Thyroid gland (tissue), 4 donors: ENCODE measurements at regions not wholly inside any gene's neighbourhood (a gene's known extent, or its start where the extent isn't known, plus 50 kb on each side); places are given as distances from the start of the nearest gene placed in this dataset.

Experiments used
- DNase-seq, 2 donors: peaks; one replicate each; pipeline ENCODE4 v3.0.0-alpha.2; 2019
- H3K27ac ChIP-seq, 3 donors: fragments of 200-600 bp; sonication (generic); 1 replicate in 2 of 3; 2 replicates in 1 of 3; pipeline ENCODE4 v1.5.1; 2016 to 2019; ENCODE audit warnings: mild to moderate bottlenecking in 1 of 3, moderate library complexity in 1 of 3
- H3K27me3 ChIP-seq: fragments of 200-600 bp; sonication (generic); one replicate; pipeline ENCODE4 v1.5.1; 2019
- H3K36me3 ChIP-seq, 2 donors: fragments of 200-600 bp; sonication (generic); one replicate each; pipeline ENCODE4 v1.5.1; 2016 to 2019
- H3K4me1 ChIP-seq, 2 donors: fragments of 200-600 bp; sonication (generic); one replicate each; pipeline ENCODE4 v1.5.1; 2017 to 2019
- H3K4me3 ChIP-seq, 3 donors: fragments of 200-600 bp; sonication (generic); replicated peaks in 1 of 3; 1 replicate in 2 of 3; 2 replicates in 1 of 3; pipeline ENCODE4 v1.5.1; 2016; ENCODE audit warnings: mild to moderate bottlenecking in 1 of 3
- H3K9me3 ChIP-seq: fragments of 200-600 bp; sonication (generic); one replicate; pipeline ENCODE4 v1.5.1; 2017
- POLR2A ChIP-seq, 2 donors: fragments of 450-650 bp; IDR thresholded peaks; one replicate each; pipeline ENCODE4 v1.6.1; 2017; ENCODE audit warnings: antibody characterized with exemption in 2 of 2, mild to moderate bottlenecking in 2 of 2, moderate library complexity in 1 of 2
- WGBS, 2 donors: methylation state at CpG; one replicate each; pipeline ENCODE4 v1.1.5; 2017; 5-methylcytosine and 5-hydroxymethylcytosine counted together
- intact Hi-C: fragments of 100-400 bp; cut with DNase I; formaldehyde crosslinking; loops from one replicate; pipeline ENCODE4 v1.15.1; 2023
- TF ChIP-seq, protein P1 (sequence below), 6 experiments: fragments of 200-600 bp in 3 of 6; fragments of 450-650 bp in 3 of 6; sonication (generic) in 3 of 6; IDR thresholded peaks; one replicate each; pipeline ENCODE4 v1.5.1; 2016 to 2019; ENCODE audit warnings: antibody characterized with exemption in 6 of 6, mild to moderate bottlenecking in 2 of 6, inconsistent platforms in 1 of 6, moderate library complexity in 1 of 6

DNA sequence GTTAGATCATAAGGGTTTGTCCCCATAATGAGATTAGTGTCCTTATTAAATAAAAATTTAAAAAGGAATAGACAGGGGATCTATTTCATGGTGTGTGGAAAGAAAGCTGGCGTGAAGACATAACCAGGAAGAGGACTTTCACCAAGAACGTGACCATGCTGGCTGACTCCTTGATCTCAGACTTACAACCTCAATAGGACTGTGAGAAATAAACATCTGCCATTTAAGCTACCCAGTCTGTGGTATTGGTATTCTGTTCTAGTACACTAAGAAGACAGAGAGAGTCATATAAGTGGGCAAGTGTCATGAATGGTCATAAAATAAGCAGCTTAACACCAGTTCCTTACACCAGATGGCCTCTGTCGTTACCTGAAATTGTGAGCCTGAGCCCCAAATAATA lies 259.4 kb upstream of the CCNG1 start:
- Histone ChIP-seq H3K27ac (no peak overlapping the region), H3K27me3 (no peaks in the 10 kb centered on the region), H3K4me1 (no peaks in the 10 kb centered on the region), H3K9me3 (no peaks in the 10 kb centered on the region), H3K36me3 (no peaks in the 10 kb centered on the region), H3K4me3 (no peak overlapping the region)
- TF ChIP-seq, protein P1, sequence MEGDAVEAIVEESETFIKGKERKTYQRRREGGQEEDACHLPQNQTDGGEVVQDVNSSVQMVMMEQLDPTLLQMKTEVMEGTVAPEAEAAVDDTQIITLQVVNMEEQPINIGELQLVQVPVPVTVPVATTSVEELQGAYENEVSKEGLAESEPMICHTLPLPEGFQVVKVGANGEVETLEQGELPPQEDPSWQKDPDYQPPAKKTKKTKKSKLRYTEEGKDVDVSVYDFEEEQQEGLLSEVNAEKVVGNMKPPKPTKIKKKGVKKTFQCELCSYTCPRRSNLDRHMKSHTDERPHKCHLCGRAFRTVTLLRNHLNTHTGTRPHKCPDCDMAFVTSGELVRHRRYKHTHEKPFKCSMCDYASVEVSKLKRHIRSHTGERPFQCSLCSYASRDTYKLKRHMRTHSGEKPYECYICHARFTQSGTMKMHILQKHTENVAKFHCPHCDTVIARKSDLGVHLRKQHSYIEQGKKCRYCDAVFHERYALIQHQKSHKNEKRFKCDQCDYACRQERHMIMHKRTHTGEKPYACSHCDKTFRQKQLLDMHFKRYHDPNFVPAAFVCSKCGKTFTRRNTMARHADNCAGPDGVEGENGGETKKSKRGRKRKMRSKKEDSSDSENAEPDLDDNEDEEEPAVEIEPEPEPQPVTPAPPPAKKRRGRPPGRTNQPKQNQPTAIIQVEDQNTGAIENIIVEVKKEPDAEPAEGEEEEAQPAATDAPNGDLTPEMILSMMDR (IDR thresholded peaks at IDR 0.05): no peak
- TF ChIP-seq POLR2A (IDR thresholded peaks at IDR 0.05): no peak
- no peak for DNase-seq
- intact Hi-C loops: no loop called here
- WGBS, 2 donors: 74 to 75% methylated on average over 3 of the region's 3 CpGs

DNA sequence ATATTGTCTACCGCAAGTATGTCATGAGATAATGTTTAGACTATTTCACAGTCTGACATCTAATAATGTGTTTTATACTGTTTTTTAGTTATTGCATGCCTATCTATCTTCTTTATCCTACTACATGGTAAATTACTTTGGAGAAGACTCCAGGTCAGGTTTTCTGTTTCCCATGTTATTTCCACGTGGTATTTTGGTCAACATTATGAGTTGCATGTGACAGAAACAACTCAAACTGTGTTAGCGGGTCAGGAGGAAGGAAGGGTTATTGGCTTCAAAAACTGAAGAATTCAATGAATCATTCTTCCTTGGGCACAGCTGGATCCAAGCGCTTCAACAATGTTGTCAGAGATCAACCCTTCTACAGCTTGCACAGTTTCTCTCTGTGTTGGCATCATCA lies 252.1 kb upstream of the CCNG1 start:
- Histone ChIP-seq H3K27ac (no peak overlapping the region), H3K27me3 (no peaks in the 10 kb centered on the region), H3K9me3 (no peaks in the 10 kb centered on the region), H3K4me1 (no peaks in the 10 kb centered on the region), H3K4me3 (no peak overlapping the region), H3K36me3 (no peaks in the 10 kb centered on the region)
- TF ChIP-seq POLR2A (IDR thresholded peaks at IDR 0.05): no peak
- TF ChIP-seq, protein P1 (IDR thresholded peaks at IDR 0.05): no peak
- 90 to 91% methylated on average over 4 of the region's 4 CpGs for WGBS, 2 donors
- intact Hi-C loops: no loop called here
- DNase-seq: no peak

DNA sequence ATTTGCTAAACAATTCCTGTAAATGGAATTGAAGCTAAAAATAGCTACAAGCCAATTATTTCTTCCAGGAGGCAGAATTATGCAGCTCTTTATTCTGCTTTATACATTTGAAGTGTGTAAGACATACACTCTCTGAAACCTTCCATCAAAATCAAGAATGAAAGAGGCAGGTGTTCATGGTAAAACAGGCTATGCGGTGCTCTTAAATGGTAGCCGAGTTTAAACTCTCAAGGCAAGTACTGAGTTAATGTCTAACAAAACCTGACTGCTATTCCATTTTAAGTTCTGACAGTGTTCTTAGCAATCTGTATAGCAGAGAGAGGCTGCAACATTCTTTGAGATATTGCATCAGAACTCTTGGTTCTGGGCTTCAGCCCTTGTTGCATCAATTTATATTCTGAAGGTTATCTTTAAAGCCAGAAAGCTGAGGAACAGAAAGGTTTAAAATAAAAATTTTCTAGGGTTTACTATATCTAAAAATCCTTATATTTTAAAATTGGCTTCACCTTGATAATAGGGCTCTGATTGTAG lies 248.3 kb upstream of the CCNG1 start:
- Histone ChIP-seq H3K4me1 (no peaks in the 10 kb centered on the region), H3K36me3 (no peaks in the 10 kb centered on the region), H3K27me3 (no peaks in the 10 kb centered on the region), H3K9me3 (no peaks in the 10 kb centered on the region), H3K27ac (no peak overlapping the region), H3K4me3 (no peak overlapping the region)
- WGBS, 2 donors: 83% methylated on average over 2 of the region's 2 CpGs
- intact Hi-C loops: no loop called here
- no peak for DNase-seq
- TF ChIP-seq POLR2A (IDR thresholded peaks at IDR 0.05): no peak
- TF ChIP-seq, protein P1 (IDR thresholded peaks at IDR 0.05): no peak

DNA sequence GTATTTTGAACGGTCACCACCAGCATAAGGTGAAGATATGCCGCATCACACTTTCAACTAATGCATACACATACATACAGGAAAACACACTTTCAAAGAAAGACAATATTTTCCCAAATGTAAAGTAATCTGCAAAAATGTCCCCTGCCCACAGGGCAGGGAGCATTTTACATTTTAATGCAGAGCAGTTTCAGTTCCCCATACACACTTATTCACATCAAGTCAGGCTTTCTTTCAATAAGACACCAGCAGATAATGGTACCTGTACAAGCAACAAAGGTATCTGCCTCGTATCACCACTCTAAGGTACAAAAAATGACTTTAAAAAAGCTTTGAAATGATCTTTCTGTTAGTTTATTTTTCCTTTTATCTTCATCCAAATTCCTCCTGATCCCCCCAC lies 247.1 kb upstream of the CCNG1 start:
- WGBS, 2 donors: 65 to 68% methylated on average over 3 of the region's 3 CpGs
- Histone ChIP-seq H3K4me1 (no peaks in the 10 kb centered on the region), H3K27ac (no peak overlapping the region), H3K4me3 (no peak overlapping the region), H3K36me3 (no peaks in the 10 kb centered on the region), H3K27me3 (no peaks in the 10 kb centered on the region), H3K9me3 (no peaks in the 10 kb centered on the region)
- TF ChIP-seq POLR2A (IDR thresholded peaks at IDR 0.05): no peak
- TF ChIP-seq, protein P1 (IDR thresholded peaks at IDR 0.05): no peak
- intact Hi-C loops: no loop called here
- DNase-seq: no peak

DNA sequence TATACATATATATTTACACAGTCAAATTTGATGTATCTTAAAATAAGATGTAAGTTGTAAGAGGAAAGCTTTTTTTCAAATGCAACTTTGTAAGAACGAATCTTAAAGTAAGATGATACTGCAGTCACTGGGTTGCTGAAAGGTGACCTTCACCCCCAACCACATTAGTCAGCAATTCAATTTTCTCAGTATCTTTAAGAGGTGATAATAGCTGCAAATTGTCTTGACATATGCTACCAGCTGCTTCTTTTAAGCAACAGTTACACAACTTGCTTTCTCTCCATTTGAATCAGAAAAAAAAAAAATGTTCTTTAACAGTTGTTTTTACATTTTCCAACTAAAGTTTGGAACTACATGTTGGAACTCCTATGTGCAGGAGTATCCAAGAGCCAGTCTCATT lies 246.6 kb upstream of the CCNG1 start:
- TF ChIP-seq POLR2A (IDR thresholded peaks at IDR 0.05): no peak
- TF ChIP-seq, protein P1 (IDR thresholded peaks at IDR 0.05): no peak
- Histone ChIP-seq H3K27me3 (no peaks in the 10 kb centered on the region), H3K9me3 (no peaks in the 10 kb centered on the region), H3K27ac (no peak overlapping the region), H3K4me1 (no peaks in the 10 kb centered on the region), H3K4me3 (no peak overlapping the region), H3K36me3 (no peaks in the 10 kb centered on the region)
- intact Hi-C loops: no loop called here
- WGBS, 2 donors: 39 to 59% methylated on average over 1 of the region's 1 CpG
- no peak for DNase-seq
